ENCODE measurements at regions not wholly inside any gene's neighbourhood (a gene's known extent, or its start where the extent isn't known, plus 50 kb on each side); places are given as distances from the start of the nearest gene placed in this dataset.
"Not testable (repeated sequence)": the region's sequence is repeated elsewhere in the genome, so short reads cannot be mapped to it uniquely, and the experiment has no call there.

DNA sequence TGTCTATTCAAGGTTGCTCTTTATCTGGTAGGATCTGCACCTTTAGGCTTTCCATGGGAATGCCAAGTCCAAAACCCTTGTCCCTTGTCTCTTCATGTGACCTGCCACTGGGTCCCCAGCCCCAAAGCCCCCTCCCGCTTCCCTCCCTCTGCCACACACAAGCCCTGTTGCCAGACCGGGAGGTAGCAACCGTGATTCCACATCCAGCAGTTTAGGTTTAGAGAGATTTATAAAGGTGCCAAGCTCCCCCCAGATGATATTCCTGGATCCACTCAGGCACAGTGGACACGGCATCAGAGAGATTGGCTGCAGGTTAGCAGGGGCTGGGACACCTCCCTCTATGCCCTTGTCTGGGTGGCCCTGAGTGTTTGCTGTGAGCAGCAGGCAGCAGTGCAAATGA is 504.7 kb downstream of the CCDC171 start:
- DNase-seq: no peak

DNA sequence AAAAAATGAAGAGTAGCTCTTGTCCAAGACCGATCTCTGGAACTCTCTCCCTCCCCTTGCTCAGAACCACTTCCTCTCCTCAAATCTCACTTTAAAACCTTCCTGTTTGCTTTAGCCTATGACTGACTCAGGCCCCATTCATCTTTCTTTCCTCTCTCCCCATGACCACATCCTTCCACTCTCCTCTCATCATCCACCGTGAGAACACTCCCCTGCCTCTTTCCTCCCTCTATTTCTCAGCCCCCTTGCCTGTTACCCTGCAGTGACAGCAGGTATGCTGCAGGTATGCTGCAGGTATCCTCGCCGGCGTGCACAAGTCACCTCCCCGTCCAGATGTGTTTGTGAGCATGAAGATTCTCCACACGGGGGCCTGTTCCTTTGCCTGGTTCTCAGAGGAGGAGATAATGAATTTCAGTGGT is 505.3 kb downstream of the CCDC171 start:
- no peak for DNase-seq

DNA sequence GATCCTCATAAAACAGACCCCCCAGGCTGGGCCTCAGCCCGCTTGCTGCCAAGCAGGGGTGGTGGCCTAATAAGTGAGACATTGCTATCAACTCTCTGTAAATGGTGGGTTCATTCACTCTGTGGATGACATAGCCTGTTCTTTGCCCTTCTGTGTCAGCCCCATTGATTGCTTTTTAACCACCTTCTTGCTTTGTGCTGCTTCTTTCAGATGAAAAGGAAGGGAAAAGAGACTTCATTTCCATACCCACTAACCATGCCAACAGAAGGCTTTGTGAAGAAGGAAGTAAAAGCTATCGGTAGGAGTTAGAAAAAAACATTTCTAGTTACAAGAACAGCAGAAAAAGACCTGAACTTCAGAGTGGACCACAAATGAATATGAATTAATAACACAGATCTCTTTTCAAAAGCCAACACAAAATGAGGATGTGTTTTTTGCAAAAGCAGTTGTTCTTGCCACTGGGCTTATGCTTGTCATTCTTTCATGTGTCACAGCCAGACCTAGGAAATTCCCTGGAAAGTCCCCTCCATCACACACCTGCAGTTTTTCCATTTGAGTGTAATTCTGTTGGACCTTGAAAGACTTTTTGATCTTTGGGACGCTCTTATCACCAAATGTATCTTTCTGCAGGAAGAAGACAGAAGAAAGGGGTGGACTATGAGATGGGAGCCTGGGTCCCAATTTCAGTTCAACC is 507.7 kb downstream of the CCDC171 start:
- no peak for DNase-seq

DNA sequence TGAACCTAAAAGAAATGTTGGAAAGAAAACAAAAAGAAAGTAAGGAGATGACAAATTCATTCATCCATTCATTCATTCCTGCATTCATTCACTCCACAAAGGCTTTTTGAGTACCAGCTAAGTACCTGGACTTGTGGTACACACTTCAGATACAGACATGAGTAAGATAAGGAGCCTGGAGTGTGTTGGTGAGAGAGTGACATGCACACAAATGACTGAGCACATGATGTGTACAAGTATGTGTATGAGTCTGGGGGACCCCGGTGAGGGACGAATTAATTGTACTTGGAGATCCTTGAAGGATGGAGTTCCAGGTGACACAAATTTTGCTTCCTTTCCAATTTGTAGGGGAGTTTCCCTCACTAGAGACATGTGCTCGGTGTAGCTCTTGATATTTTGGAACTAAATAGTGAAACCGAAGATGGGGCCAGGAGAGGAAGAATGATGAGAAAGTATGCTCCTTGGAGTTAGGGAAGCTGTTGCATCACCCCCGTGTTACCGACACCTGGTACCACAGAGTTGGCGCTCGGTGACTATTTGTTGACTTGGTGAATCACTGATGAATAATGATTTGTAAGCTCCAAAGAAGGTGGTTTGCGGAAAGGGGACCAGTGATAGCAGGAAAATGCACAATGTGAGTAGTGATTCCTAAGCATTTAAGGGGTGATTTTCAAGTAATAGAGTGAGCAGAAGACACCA is 509.8 kb downstream of the CCDC171 start:
- DNase-seq: no peak

DNA sequence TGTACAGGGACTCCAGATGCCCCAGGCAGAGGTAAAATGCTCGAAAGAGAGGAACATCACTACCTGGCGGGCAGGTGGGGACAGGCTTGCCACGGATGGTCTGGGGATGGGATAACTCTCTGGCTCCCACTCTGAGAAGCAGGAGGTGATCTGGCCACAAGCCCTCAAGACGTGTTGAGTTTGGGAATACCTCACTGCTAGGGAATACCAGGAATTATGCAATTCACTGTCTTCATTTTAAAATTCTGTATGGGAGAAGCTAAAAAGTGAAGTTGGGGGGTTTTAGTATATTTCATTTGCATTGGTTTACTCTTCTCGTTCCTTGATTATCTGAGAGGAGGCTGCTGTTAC is 510.4 kb downstream of the CCDC171 start:
- no peak for DNase-seq

DNA sequence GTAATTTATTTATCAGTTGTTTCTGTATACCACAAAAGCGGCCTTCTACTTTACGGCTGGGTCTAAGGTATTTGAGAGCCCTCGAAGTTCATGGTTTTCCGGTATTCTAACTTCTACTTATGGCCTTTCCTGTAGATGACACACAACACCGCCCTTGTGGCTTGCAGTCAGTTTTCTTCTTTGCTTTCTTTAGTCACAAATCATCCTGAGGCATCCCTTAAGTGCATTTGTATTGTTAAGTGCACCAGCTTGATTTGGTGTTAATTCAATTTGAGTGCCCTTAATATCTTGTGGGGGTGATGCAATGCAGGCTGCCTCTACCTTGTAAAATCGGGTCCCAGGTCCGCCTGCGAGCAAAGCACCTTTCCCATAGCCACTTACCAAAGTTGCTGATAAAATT is 511.9 kb downstream of the CCDC171 start:
- no peak for DNase-seq

DNA sequence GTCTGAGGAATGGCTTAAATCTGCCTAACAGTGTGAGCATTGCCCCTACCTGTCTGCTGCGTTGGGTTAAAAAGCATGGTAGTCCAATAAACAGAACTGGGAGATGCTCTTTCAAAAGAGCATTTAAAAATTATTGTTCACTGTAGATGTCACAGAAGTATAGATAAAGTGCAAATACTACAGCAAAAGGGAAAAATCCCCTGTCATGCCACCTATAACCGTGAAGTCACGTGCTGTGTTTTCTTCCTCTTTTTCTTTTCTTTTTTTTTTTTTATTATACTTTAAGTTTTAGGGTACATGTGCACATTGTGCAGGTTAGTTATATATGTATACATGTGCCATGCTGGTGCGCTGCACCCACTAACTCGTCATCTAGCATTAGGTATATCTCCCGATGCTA is 513.4 kb downstream of the CCDC171 start:
- not testable (repeated sequence) for DNase-seq

DNA sequence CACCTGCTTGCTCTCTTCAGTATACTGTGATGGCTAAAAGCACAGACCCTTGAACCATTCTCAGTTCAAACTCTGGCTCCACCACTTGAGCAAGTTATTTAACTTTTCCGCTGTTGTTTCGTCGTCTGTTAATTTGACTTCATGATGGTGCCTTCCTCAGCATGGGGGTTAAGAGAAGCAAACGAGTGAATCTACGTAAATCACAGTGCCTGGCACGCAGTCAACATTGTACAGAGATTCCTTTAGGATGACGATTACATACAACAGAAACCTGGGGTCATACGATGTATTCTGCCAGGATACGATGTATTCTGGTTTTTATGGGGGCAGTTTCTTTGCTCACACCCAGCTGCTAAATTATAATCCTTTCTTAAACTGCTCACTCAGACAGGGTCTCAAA is 515.6 kb downstream of the CCDC171 start:
- DNase-seq: no peak

DNA sequence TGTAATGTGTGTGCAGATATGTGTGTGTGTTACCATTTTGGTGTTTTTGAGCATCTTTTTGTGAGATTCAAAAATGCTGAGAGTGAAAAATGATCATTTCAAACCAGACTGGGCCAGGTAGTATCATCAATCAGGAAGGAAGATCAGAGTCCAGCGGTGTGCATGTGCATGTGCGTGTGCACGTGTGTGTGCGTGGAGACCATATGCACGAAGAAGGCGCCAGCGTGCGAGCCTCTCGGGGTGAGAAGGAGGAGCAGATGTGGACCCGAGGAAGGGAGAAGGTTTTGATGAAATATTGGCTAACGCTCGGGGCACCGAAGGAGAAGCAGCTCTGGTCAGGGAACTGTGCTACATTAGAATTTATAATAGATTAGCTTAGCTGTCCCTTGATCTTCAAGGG is 516.4 kb downstream of the CCDC171 start:
- no peak for DNase-seq

DNA sequence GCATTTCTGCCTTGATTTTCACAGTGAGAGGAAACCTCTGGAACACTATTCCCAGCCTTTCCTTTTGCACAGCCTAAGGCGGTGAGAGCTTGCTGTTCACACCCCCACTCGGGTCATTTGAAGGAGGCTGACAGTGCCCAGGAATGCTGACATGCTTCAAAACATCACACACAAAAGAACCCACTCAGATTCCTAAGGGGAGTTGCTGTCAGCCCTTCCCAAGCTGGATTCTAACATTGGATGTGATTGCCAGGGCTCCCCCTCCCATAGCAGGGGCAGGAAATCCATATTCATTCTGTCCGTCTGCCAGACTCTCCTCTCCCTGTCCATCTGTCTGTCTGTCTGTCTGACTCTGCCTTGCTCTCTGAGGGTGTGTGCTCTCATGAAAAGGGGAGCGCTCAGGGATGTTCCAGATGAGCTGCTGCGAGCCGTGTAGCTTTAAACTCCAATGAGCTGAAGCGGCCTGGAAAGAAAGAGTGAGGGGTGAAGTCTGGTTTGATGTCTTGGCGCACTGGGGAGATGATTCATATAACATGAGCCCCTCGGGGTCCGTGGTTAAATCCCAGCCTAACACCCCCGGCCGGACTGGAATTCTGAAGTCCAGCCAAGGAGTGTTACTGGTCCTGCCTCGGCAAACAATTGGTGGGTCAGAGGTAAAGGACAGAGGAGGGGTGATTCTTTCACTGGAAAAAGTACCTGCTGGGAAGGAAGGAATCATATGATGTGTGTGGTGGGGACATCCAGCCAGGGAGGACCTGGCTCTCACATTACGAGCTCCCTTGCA is 517.0 kb downstream of the CCDC171 start:
- no peak for DNase-seq

DNA sequence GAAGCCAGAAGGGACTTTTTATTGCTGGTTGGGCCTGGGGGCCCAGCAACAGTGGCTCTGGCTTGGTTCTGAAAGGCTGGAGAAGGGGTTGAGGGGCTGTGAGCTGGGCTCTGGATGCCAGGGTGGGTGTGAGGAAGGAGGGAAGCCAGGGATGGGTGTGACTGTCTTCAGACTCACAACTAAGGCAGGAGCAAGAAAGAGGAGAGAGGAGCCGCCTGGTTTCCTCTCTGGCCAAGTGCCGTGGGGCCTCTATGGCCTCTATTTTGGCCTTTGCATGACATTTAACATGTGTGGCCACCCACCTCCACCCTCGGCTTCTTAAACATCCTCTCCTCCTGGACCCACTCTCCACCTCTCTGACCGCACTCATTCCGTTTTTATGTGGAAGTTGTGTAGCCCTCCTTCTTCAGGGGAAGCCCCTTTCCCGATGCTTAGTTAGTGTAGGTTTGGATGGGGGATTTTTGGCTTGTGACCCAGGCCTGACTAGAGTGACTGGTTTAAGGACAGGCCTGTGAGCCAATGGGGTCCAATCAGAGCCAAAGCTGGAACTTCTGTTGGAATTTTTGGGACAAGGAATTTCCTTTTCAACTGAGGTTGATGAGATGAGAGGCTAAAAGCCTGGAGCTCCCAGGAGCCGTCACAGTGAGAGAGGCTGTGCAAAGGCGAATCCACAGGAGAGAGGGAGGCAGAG is 517.8 kb downstream of the CCDC171 start:
- no peak for DNase-seq

DNA sequence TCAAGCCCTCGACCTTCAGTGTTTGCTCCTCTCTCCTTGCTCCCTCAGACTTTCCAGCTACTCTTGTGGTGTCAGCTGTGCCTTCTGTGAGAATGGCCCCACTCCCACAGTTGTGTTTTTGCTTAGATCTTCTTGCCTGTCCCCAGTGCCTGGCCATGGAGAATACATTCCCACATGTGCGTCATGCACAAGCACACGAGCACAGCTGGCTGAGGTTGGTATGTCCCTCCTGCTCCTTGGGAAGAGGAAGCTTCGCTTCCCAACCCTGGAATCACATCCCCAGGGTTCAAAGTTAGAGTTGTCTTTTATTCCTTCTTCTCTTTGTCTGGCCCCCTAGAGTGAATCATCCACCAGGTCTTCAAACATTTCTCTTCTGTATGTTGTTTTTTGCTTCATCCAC is 518.6 kb downstream of the CCDC171 start:
- no peak for DNase-seq

DNA sequence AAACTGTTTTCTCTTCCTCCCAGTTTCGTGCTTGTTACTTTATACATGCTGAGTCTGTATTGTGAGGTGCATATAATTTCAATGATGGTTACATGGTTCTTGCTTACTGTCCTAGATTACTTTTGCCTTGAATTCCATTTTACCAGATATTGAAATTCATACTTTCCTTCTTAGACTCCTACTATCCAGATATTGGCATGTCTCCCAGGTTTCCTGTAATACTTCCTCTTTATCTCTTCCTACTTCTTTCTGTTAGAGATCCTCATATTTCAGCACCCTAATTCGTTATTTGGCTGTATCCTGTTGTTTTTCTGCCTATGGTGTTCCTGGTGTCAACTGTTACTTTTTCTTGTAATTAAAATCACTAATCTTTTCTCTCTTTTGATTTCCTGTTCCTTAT is 522.1 kb downstream of the CCDC171 start:
- DNase-seq: no peak

DNA sequence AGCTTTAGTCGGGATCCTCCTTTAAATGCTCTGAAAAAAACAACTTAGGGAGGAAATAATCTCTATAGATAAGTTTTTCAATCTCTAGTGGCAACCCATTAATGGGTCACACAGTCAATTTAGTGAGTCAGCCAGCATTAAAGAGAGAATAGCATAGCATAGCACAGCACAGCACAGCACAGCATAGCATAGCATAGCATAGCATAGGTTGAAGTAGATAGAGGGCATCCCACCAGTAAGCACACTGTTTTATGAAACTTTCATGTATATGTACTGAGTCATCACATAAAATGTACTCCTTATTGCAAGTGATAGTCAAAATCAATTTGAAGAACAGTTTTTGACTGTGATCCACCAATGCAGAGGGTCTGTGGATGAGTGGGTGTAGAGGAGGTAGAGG is 522.9 kb downstream of the CCDC171 start:
- no peak for DNase-seq

DNA sequence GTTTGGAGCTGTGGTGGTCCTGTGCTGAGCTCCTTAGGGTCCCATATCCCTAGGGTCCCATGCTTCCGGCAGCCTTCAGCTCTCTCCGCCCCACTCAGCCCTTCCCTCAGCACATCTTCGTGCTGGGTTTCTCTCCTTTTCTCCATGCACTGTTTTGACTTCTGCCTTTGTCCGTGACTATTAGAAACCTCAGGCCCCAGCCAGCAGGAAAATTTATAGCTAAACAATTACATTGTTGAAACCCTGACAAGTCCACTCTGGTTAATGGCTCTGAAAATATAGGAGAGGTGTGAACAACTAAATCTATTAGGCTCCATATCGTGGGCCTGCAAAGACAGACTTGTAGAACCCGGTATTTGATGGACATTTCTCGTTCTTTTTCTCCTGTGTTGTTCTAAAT is 523.7 kb downstream of the CCDC171 start:
- no peak for DNase-seq

DNA sequence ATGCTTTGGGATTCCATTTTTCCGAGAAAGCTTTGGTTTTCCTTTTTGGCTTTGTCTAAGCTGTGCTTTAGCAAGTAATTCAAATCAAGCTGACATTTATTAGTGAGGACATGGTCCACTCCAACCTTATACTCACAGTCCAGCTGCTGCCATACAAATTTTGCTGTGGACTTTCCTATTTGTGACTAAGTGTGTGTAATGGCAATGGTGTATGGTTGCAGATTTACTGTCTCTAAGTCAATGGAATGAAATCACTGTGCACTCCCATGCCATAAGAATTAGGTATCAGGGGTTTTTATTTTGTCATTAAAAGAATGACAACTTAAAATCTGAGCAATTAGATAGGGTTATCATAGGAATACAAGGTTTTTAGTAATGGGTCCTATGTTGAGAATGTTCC is 530.0 kb downstream of the CCDC171 start:
- DNase-seq: no peak

DNA sequence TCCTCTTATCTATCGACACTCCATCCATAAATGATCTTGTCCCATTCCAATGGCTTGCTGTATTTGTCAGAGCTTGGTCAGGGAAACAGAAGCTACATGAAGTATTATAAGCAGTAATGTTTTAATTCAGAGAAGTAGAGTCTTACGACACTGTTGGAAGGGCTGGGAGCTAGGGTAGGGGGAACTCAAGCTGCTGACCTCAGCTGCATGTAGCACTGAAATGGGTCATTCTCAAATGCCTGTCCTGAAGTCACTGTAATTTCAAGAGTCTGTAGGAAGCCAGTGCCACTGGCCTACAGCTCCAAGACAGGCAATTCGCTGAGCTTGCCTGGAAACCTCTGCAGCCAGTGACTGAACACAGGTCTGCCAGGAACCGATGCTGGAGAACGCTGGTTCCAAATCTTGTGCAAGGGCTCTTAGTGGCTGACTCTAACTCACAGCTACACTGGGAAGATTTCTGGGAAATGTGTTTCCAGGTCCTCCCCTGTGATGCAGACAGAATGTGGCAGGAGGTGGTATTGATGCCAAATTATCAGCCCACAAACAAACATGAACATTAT is 532.4 kb downstream of the CCDC171 start:
- DNase-seq: no peak

DNA sequence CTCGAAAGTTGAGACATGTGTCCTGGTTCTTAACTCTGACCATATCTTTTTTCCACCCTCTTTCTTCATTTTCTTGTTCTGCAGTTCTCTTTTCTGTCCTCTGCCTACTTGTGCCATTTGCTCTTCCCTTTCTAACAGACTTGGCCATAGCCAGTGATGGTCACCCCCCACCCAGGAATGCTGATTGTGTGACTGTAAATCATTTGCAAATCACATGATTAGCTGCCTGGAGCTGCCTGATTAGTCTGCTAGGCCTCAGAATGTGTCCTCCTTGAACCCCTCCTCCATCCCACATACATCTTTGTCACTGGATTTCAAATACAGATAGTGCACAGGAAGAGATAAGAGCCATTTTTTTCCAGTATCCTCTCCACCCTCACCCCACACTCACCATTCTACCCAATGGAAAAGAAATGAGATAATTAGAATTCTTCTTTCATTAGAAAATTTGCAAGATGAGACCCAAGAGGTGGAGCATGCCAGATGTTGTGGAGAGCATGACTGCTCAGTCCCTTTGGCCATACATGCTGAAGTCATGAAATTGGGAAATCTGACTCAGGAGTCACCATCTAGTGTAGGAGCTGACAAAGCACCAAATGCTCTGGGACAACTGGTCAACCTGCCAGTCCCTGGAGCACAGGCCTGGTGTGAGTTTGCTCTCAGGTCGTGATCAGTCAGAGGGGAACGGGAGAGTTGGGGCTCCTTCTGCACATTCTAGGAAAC is 538.2 kb downstream of the CCDC171 start:
- DNase-seq: no peak

DNA sequence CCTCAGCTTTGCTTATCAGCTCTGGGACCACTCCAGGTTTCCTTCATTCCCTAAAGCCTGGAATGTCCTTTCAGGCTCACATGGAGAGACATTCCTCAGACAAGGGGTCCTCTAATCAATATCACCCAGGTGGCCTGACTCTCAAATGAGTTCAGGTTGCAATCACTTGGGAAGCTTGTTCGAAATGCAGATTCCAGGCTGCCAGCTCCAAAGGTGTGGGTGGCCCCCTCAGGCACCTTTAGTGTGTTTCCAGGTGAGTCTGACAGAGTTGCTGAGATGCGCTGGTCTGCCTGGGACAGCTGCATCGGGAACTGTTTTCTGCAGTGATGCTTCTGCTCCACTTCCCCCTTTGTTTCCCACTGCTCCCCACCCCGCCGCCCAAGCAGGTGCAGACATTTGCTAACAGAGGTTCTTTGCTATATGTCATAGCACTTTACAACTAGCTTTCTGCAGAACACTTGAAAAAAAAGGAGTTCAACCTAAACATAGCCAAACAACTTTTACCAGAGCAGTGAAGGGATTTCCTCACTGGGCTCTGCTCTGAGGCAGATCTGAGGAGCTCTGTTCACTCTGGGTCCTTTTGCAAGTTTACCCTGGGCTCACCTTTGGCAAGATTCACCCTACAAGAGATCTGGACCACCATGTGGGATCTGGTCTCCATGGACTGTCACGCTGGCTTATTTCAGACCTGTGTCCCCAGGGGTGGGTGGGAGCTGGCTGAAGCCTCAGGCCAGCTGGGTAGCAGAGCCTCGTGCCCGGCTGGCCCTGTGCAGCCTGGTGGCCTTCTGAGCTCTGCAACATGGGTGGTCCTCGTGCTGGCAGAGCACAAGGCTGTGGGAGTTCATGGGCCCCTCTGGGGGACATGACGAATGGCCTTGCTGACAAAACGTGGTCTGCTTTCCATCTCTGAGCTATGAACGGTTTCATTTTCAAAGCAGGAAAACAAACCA is 539.6 kb downstream of the CCDC171 start:
- no peak for DNase-seq

DNA sequence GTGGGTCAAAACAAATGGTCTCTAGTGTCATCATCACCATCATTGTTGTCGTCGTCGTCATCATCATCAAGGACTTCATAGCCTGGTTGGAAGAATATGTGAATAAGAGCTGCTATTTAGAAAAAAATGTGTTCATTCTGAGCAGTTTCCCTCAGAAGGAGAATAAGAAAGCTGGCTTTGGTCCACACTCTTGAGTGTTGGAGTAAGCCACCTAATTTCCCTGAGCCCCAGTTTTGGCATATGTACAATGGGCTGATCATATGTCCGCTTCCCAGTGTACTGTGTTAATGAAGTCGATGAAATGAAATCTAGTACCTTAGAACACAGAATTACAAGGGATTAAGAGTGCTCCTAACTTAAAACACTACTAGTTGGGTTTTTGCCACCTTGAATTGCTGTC is 545.5 kb downstream of the CCDC171 start:
- no peak for DNase-seq
